ENCODE measurements at regions not wholly inside any gene's neighbourhood (a gene's known extent, or its start where the extent isn't known, plus 50 kb on each side); places are given as distances from the start of the nearest gene placed in this dataset.

- TF ChIP-seq CTCF (IDR thresholded peaks at IDR 0.05; ENCODE audit: poor library complexity) = no peak
- TF ChIP-seq EZH2phosphoT487 (IDR thresholded peaks at IDR 0.05; ENCODE audit: low read depth, severe bottlenecking, unreplicated experiment) = no peak
- no peak for TF ChIP-seq EZH2 (IDR thresholded peaks at IDR 0.05; ENCODE audit: borderline replicate concordance)
Measured at GRCh38 chr10:133021116-133021962, 66.4 kb upstream of the ADGRA1 start.

Data from hepatocyte (in vitro differentiated cells).